CD14-positive monocyte (primary cell): ENCODE measurements at regions not wholly inside any gene's neighbourhood (a gene's known extent, or its start where the extent isn't known, plus 50 kb on each side); places are given as distances from the start of the nearest gene placed in this dataset.

Experiments used
- DNase-seq, 3 donors: peaks; one replicate each; pipeline ENCODE4 v3.0.0-alpha.2; 2011 to 2022
- H2AFZ ChIP-seq: 2 replicates; pipeline ENCODE4 v1.6.0; 2012; ENCODE audit warnings: mild to moderate bottlenecking, low read depth, low read length, inconsistent platforms; ENCODE audit not compliant: insufficient read depth, poor library complexity, severe bottlenecking
- H3K27ac ChIP-seq, 2 donors: 1 replicate in 1 of 2; 2 replicates in 1 of 2; pipeline ENCODE4 v1.5.1; 2012 to 2013; ENCODE audit warnings: low read length in 2 of 2, control low read depth in 1 of 2, inconsistent platforms in 1 of 2, low read depth in 1 of 2, mild to moderate bottlenecking in 1 of 2
- H3K27me3 ChIP-seq, 2 donors: one replicate each; pipeline versions ENCODE4 v1.6.0 to v1.6.1; 2011 to 2013; ENCODE audit warnings: low read length in 2 of 2; ENCODE audit not compliant: control insufficient read depth in 2 of 2, insufficient read depth in 2 of 2
- H3K36me3 ChIP-seq, 2 donors: replicated peaks in 1 of 2; 1 replicate in 1 of 2; 2 replicates in 1 of 2; pipeline versions ENCODE4 v1.5.1 to v1.6.1; 2012 to 2013; ENCODE audit warnings: low read length in 2 of 2, control low read depth in 1 of 2, inconsistent platforms in 1 of 2, mild to moderate bottlenecking in 1 of 2; ENCODE audit not compliant: insufficient read depth in 2 of 2, control insufficient read depth in 1 of 2
- H3K4me1 ChIP-seq, 2 donors: 1 replicate in 1 of 2; 2 replicates in 1 of 2; pipeline versions ENCODE4 v1.5.1 to v1.6.1; 2012 to 2013; ENCODE audit warnings: low read length in 2 of 2, control low read depth in 1 of 2, inconsistent platforms in 1 of 2, mild to moderate bottlenecking in 1 of 2, moderate library complexity in 1 of 2; ENCODE audit not compliant: insufficient read depth in 2 of 2, control insufficient read depth in 1 of 2
- H3K4me2 ChIP-seq: replicated peaks from 2 replicates; pipeline ENCODE3; 2012; ENCODE audit warnings: low read length, moderate library complexity, mild to moderate bottlenecking; ENCODE audit not compliant: poor library complexity, severe bottlenecking; ENCODE audit errors: extremely low read depth
- H3K4me3 ChIP-seq, 3 experiments: fragments of 200-600 bp in 1 of 3; sonication (generic) in 1 of 3; replicated peaks in 1 of 3; 1 replicate in 2 of 3; 2 replicates in 1 of 3; pipeline ENCODE4 v1.5.1; 2011 to 2013; ENCODE audit warnings: low read length in 3 of 3, mild to moderate bottlenecking in 3 of 3, control low read depth in 2 of 3, low read depth in 2 of 3, inconsistent platforms in 1 of 3, moderate library complexity in 1 of 3
- H3K79me2 ChIP-seq: 2 replicates; pipeline ENCODE4 v1.6.0; 2012; ENCODE audit warnings: mild to moderate bottlenecking, control low read depth, inconsistent platforms, low read length, moderate library complexity; ENCODE audit not compliant: insufficient read depth
- H3K9ac ChIP-seq: 2 replicates; pipeline ENCODE4 v1.6.0; 2017; ENCODE audit warnings: low read length, mild to moderate bottlenecking; ENCODE audit not compliant: insufficient read depth, poor library complexity, severe bottlenecking
- H3K9me3 ChIP-seq, 2 donors: replicated peaks in 1 of 2; 1 replicate in 1 of 2; 2 replicates in 1 of 2; pipeline versions ENCODE4 v1.5.1 to v1.6.1; 2012 to 2013; ENCODE audit warnings: low read length in 2 of 2, control low read depth in 1 of 2; ENCODE audit not compliant: control insufficient read depth in 1 of 2, insufficient read depth in 1 of 2
- H4K20me1 ChIP-seq: 2 replicates; pipeline ENCODE4 v1.6.0; 2012; ENCODE audit warnings: mild to moderate bottlenecking, low read length, control low read depth, moderate library complexity; ENCODE audit not compliant: insufficient read depth
- H3K27ac Mint-ChIP-seq, 7 donors: one replicate each; pipeline ENCODE4 v1.8.0; 2020; ENCODE audit warnings: mild to moderate bottlenecking in 7 of 7, mixed read lengths in 7 of 7, moderate library complexity in 6 of 7, inconsistent platforms in 2 of 7
- H3K27me3 Mint-ChIP-seq, 3 donors: one replicate each; pipeline ENCODE4 v1.8.0; 2021 to 2022; ENCODE audit warnings: low read depth in 3 of 3, mild to moderate bottlenecking in 3 of 3, mixed read lengths in 3 of 3, moderate library complexity in 3 of 3, inconsistent platforms in 1 of 3
- H3K36me3 Mint-ChIP-seq, 2 donors: one replicate each; pipeline ENCODE4 v1.8.0; 2020; ENCODE audit warnings: mixed read lengths in 2 of 2, inconsistent platforms in 1 of 2, mild to moderate bottlenecking in 1 of 2
- H3K4me1 Mint-ChIP-seq: one replicate; pipeline ENCODE4 v1.8.0; 2020; ENCODE audit warnings: mild to moderate bottlenecking, mixed read lengths
- H3K4me3 Mint-ChIP-seq, 2 donors: one replicate each; pipeline ENCODE4 v1.8.0; 2020; ENCODE audit warnings: mild to moderate bottlenecking in 2 of 2, mixed read lengths in 2 of 2, moderate library complexity in 1 of 2
- H3K9me3 Mint-ChIP-seq, 7 donors: one replicate each; pipeline ENCODE4 v1.8.0; 2020 to 2022; ENCODE audit warnings: mixed read lengths in 7 of 7, mild to moderate bottlenecking in 6 of 7, moderate library complexity in 6 of 7, inconsistent platforms in 2 of 7
- WGBS: methylation state at CpG from one replicate; pipeline ENCODE4 v1.1.5; 2013; ENCODE audit warnings: missing lambda C conversion rate; ENCODE audit not compliant: insufficient coverage; 5-methylcytosine and 5-hydroxymethylcytosine counted together
- intact Hi-C, 2 donors: fragments of 100-400 bp; cut with micrococcal nuclease; formaldehyde crosslinking; loops; one replicate each; pipeline versions ENCODE4 v1.15.0 to v1.15.1; 2023
- TF ChIP-seq, protein P1 (sequence below): fragments of 200-600 bp; IDR thresholded peaks from one replicate; pipeline ENCODE4 v1.8.0; 2022; ENCODE audit warnings: antibody characterized with exemption, mild to moderate bottlenecking

GRCh38 chr17:21816592-21817567, 124.6 kb downstream of the KCNJ18 start:
- H3K36me3 ChIP-seq, result no peaks in the 10 kb centered on the region
- DNase-seq, result no peak
- Mint-ChIP-seq H3K27ac (no peak overlapping the region), H3K4me3 (no peak overlapping the region), H3K27me3 (peaks cover 0 to 4% (median 0%) of the 10 kb centered on the region in 3 donors), H3K4me1 (no peaks in the 10 kb centered on the region), H3K9me3 (peaks cover 6 to 36% (median 22%) of the 10 kb centered on the region in 7 donors), H3K36me3 (no peaks in the 10 kb centered on the region)
- WGBS, result 80% methylated on average over 13 of the region's 15 CpGs
- H4K20me1 ChIP-seq, result no peaks in the 10 kb centered on the region
- H3K4me3 ChIP-seq, result no peak overlapping the region
- no peak overlapping the region for H2AFZ ChIP-seq
- no peaks in the 10 kb centered on the region for H3K4me1 ChIP-seq
- no peak overlapping the region for H3K4me2 ChIP-seq
- TF ChIP-seq, protein P1, sequence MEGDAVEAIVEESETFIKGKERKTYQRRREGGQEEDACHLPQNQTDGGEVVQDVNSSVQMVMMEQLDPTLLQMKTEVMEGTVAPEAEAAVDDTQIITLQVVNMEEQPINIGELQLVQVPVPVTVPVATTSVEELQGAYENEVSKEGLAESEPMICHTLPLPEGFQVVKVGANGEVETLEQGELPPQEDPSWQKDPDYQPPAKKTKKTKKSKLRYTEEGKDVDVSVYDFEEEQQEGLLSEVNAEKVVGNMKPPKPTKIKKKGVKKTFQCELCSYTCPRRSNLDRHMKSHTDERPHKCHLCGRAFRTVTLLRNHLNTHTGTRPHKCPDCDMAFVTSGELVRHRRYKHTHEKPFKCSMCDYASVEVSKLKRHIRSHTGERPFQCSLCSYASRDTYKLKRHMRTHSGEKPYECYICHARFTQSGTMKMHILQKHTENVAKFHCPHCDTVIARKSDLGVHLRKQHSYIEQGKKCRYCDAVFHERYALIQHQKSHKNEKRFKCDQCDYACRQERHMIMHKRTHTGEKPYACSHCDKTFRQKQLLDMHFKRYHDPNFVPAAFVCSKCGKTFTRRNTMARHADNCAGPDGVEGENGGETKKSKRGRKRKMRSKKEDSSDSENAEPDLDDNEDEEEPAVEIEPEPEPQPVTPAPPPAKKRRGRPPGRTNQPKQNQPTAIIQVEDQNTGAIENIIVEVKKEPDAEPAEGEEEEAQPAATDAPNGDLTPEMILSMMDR, result no peak
- H3K9me3 ChIP-seq, result peaks cover 24 to 28% of the 10 kb centered on the region in 2 donors
- H3K9ac ChIP-seq, result no peak overlapping the region
- no peaks in the 10 kb centered on the region for H3K79me2 ChIP-seq
- no peaks in the 10 kb centered on the region for H3K27me3 ChIP-seq
- intact Hi-C loops, result no loop called here
- H3K27ac ChIP-seq, result no peak overlapping the region

- no peak overlapping the region for H3K4me2 ChIP-seq
- Mint-ChIP-seq H3K27me3 (peaks cover 0 to 4% (median 0%) of the 10 kb centered on the region in 3 donors), H3K4me3 (no peak overlapping the region), H3K4me1 (no peaks in the 10 kb centered on the region), H3K36me3 (no peaks in the 10 kb centered on the region), H3K27ac (no peak overlapping the region), H3K9me3 (peaks cover 6 to 36% (median 22%) of the 10 kb centered on the region in 7 donors)
- no peaks in the 10 kb centered on the region for H3K4me1 ChIP-seq
- intact Hi-C loops, result no loop called here
- H3K9me3 ChIP-seq, result peaks cover 24 to 28% of the 10 kb centered on the region in 2 donors
- no peaks in the 10 kb centered on the region for H3K27me3 ChIP-seq
- no peak overlapping the region for H3K27ac ChIP-seq
- no peaks in the 10 kb centered on the region for H3K79me2 ChIP-seq
- no peak overlapping the region for H3K4me3 ChIP-seq
- H4K20me1 ChIP-seq, result no peaks in the 10 kb centered on the region
- no peak overlapping the region for H3K9ac ChIP-seq
- no peak overlapping the region for H2AFZ ChIP-seq
- TF ChIP-seq, protein P1, result no peak
- H3K36me3 ChIP-seq, result no peaks in the 10 kb centered on the region
- no peak for DNase-seq
- 88% methylated on average over 7 of the region's 7 CpGs for WGBS
Observed at GRCh38 chr17:21817791-21818364, 125.6 kb downstream of the KCNJ18 start.
